ENCODE measurements at regions not wholly inside any gene's neighbourhood (a gene's known extent, or its start where the extent isn't known, plus 50 kb on each side); places are given as distances from the start of the nearest gene placed in this dataset.
A peak's percentile ranks its signal among the peaks of the same experiment; 100 is the strongest.

GRCh38 chr5:125149527-125149926 is 403.1 kb upstream of the ZNF608 start:
- Histone ChIP-seq H3K4me1 (ENCODE audit: insufficient read depth, low read length, poor library complexity, severe bottlenecking) (peaks cover 3% of the 10 kb centered on the region), H3K36me3 (ENCODE audit: insufficient read depth, low read length) (no peaks in the 10 kb centered on the region), H4K20me1 (ENCODE audit: insufficient read depth, low read length) (no peaks in the 10 kb centered on the region), H3K27ac (ENCODE audit: low read depth, low read length, poor library complexity, severe bottlenecking) (no peak overlapping the region), H3K79me2 (ENCODE audit: insufficient read depth, low read depth, low read length) (no peaks in the 10 kb centered on the region), H3K9me3 (ENCODE audit: low read length) (no peaks in the 10 kb centered on the region), H3K9me2 (ENCODE audit: insufficient read depth, low read length) (no peaks in the 10 kb centered on the region), H3K4me3 (ENCODE audit: low read depth, low read length, poor library complexity, severe bottlenecking) (no peak overlapping the region), H3K4me2 (ENCODE audit: low read length) (no peak overlapping the region; the same call in 1 of the 2 replicates), H2AFZ (ENCODE audit: low read length) (no peak overlapping the region)
- TF ChIP-seq CTCF (conservative IDR thresholded peaks at IDR 0.05; ENCODE audit: low read length): no peak
- TF ChIP-seq EZH2phosphoT487 (IDR thresholded peaks at IDR 0.05; ENCODE audit: borderline replicate concordance, low read depth, low read length): no peak
- CTCF ChIA-PET (ENCODE audit: unreplicated experiment): no interaction called here
- POLR2A ChIA-PET: no interaction called here
- intact Hi-C loops (cut with micrococcal nuclease; ENCODE audit: unreplicated experiment): no loop called here
- no TSS peak for BruUV-seq (replicated peaks)
- DNase-seq (ENCODE audit: low spot score): no peak

GRCh38 chr5:125150041-125150669 is 403.7 kb upstream of the ZNF608 start:
- no peaks in the 10 kb centered on the region for H3K36me3 ChIP-seq (ENCODE audit: insufficient read depth, low read length)
- CTCF ChIA-PET (ENCODE audit: unreplicated experiment): no interaction called here

More at GRCh38 chr5:125150041-125150669, 403.7 kb upstream of the ZNF608 start:
- Histone ChIP-seq H3K9me3 (ENCODE audit: low read length) (no peaks in the 10 kb centered on the region), H3K79me2 (ENCODE audit: insufficient read depth, low read depth, low read length) (no peaks in the 10 kb centered on the region), H4K20me1 (ENCODE audit: insufficient read depth, low read length) (no peaks in the 10 kb centered on the region), H3K4me3 (ENCODE audit: low read depth, low read length, poor library complexity, severe bottlenecking) (no peak overlapping the region), H3K9me2 (ENCODE audit: insufficient read depth, low read length) (no peaks in the 10 kb centered on the region), H2AFZ (ENCODE audit: low read length) (no peak overlapping the region), H3K4me2 (ENCODE audit: low read length) (peak overlapping the region; percentile 4; the same call in 1 of the 2 replicates), H3K27ac (ENCODE audit: low read depth, low read length, poor library complexity, severe bottlenecking) (no peak overlapping the region), H3K4me1 (ENCODE audit: insufficient read depth, low read length, poor library complexity, severe bottlenecking) (peaks cover 3% of the 10 kb centered on the region)
- POLR2A ChIA-PET: interaction anchor here (1.4 kb wide), 1 partner anchor 10 kb away, joined by 4 read pairs; no protein-coding TSS in a partner anchor
- BruUV-seq (replicated peaks): no TSS peak
- DNase-seq (ENCODE audit: low spot score): no peak
- TF ChIP-seq CTCF (conservative IDR thresholded peaks at IDR 0.05; ENCODE audit: low read length): no peak
- no peak for TF ChIP-seq EZH2phosphoT487 (IDR thresholded peaks at IDR 0.05; ENCODE audit: borderline replicate concordance, low read depth, low read length)
- intact Hi-C loops (cut with micrococcal nuclease; ENCODE audit: unreplicated experiment): no loop called here
